ENCODE measurements at regions not wholly inside any gene's neighbourhood (a gene's known extent, or its start where the extent isn't known, plus 50 kb on each side); places are given as distances from the start of the nearest gene placed in this dataset.

DNA sequence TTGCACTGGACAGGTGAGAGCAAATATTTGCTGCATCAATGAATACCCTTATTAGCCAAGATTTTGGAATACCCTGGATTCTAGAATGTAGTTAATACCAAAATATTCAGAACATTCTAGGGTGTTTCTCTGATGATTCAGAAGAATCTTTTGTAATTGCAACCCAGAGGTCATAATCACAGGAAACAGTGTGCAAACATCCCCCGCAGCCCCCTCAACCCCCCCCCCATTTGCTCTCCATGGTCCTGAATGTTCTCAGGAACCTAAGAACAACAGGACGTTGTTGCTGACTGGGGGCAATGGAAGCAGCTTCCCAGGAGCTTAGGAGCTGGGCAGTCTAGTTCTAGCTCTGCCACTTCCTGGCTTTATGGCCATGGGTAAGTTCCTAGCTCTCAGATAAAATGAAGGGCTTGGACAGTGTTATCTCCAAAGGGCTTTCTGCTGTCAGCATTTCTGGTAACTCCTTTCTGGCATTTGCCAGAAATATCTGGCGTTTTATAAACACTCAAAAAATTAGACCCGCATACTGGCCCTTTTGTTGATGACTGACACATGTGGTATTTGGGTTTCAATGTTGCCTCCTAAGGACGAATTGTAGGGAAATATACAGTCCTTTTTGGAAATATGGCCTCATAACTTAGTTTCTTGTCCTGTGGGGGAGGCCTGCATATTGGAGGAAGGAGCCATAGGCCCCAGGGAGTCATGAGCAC lies 178.6 kb downstream of the RRAGC start (continued):
- TF ChIP-seq HNRNPH1 (optimal IDR thresholded peaks at IDR 0.05; ENCODE audit: low read depth, low read length) (no peak), ZNF780A (CRISPR knock-in tag; IDR thresholded peaks at IDR 0.05) (no peak), ZNF766 (CRISPR knock-in tag; conservative IDR thresholded peaks at IDR 0.05) (peak; percentile 62; the same call in 1 of the 2 replicates), ZNF431 (CRISPR knock-in tag; IDR thresholded peaks at IDR 0.05) (no peak), TEAD1 (CRISPR knock-in tag; IDR thresholded peaks at IDR 0.05) (no peak), HMG20A (CRISPR knock-in tag; conservative IDR thresholded peaks at IDR 0.05) (no peak), ESRRB (CRISPR knock-in tag; IDR thresholded peaks at IDR 0.05; ENCODE audit: borderline replicate concordance) (no peak), EHMT2 (IDR thresholded peaks at IDR 0.05) (peak; percentile 92), TAL1 (IDR thresholded peaks at IDR 0.05) (no peak), YY1 (IDR thresholded peaks at IDR 0.05; ENCODE audit: borderline replicate concordance in 1 of 3, control insufficient read depth in 1 of 3, extremely low read depth in 1 of 3, insufficient read depth in 3 of 3, insufficient read length in 1 of 3, insufficient replicate concordance in 2 of 3, low read depth in 1 of 3, low read length in 2 of 3) (no peak), FOSL1 (tag; conservative IDR thresholded peaks at IDR 0.05) (no peak), KAT2B (IDR thresholded peaks at IDR 0.05; ENCODE audit: low read depth, low read length) (no peak), EGR1 (conservative IDR thresholded peaks at IDR 0.05) (peak; percentile 53), RCOR1 (IDR thresholded peaks at IDR 0.05; ENCODE audit: borderline replicate concordance in 1 of 2, low read depth in 2 of 2, low read length in 2 of 2) (peak in 1 of 2 experiments; percentile 24; a peak in 1 of 4 replicates), ZBTB7A (IDR thresholded peaks at IDR 0.05; ENCODE audit: borderline replicate concordance, control insufficient read depth, low read depth, low read length) (peak; percentile 77; the same call in 1 of the 2 replicates)
- TF ChIP-seq, protein P1, sequence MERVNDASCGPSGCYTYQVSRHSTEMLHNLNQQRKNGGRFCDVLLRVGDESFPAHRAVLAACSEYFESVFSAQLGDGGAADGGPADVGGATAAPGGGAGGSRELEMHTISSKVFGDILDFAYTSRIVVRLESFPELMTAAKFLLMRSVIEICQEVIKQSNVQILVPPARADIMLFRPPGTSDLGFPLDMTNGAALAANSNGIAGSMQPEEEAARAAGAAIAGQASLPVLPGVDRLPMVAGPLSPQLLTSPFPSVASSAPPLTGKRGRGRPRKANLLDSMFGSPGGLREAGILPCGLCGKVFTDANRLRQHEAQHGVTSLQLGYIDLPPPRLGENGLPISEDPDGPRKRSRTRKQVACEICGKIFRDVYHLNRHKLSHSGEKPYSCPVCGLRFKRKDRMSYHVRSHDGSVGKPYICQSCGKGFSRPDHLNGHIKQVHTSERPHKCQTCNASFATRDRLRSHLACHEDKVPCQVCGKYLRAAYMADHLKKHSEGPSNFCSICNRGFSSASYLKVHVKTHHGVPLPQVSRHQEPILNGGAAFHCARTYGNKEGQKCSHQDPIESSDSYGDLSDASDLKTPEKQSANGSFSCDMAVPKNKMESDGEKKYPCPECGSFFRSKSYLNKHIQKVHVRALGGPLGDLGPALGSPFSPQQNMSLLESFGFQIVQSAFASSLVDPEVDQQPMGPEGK (CRISPR knock-in tag; IDR thresholded peaks at IDR 0.05; ENCODE audit: borderline replicate concordance): no peak
- TF ChIP-seq, protein P2, sequence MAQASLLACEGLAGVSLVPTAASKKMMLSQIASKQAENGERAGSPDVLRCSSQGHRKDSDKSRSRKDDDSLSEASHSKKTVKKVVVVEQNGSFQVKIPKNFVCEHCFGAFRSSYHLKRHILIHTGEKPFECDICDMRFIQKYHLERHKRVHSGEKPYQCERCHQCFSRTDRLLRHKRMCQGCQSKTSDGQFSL (CRISPR knock-in tag; IDR thresholded peaks at IDR 0.05): peak; percentile 96
- TF ChIP-seq, protein P2 (tag; IDR thresholded peaks at IDR 0.05): peak in 1 of 2 experiments; percentile 95; a peak in 2 of 4 replicates
- TF ChIP-seq, protein P3, sequence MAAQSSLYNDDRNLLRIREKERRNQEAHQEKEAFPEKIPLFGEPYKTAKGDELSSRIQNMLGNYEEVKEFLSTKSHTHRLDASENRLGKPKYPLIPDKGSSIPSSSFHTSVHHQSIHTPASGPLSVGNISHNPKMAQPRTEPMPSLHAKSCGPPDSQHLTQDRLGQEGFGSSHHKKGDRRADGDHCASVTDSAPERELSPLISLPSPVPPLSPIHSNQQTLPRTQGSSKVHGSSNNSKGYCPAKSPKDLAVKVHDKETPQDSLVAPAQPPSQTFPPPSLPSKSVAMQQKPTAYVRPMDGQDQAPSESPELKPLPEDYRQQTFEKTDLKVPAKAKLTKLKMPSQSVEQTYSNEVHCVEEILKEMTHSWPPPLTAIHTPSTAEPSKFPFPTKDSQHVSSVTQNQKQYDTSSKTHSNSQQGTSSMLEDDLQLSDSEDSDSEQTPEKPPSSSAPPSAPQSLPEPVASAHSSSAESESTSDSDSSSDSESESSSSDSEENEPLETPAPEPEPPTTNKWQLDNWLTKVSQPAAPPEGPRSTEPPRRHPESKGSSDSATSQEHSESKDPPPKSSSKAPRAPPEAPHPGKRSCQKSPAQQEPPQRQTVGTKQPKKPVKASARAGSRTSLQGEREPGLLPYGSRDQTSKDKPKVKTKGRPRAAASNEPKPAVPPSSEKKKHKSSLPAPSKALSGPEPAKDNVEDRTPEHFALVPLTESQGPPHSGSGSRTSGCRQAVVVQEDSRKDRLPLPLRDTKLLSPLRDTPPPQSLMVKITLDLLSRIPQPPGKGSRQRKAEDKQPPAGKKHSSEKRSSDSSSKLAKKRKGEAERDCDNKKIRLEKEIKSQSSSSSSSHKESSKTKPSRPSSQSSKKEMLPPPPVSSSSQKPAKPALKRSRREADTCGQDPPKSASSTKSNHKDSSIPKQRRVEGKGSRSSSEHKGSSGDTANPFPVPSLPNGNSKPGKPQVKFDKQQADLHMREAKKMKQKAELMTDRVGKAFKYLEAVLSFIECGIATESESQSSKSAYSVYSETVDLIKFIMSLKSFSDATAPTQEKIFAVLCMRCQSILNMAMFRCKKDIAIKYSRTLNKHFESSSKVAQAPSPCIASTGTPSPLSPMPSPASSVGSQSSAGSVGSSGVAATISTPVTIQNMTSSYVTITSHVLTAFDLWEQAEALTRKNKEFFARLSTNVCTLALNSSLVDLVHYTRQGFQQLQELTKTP (IDR thresholded peaks at IDR 0.05; ENCODE audit: low read depth in 1 of 2, partially characterized antibody in 2 of 2): peak in 1 of 2 experiments; percentile 41

All from K562 (cell line).